Activated B cell treated with CpG ODN at 0.5 μM for 24 hours (primary cell): ENCODE measurements at regions not wholly inside any gene's neighbourhood (a gene's known extent, or its start where the extent isn't known, plus 50 kb on each side); places are given as distances from the start of the nearest gene placed in this dataset.

Experiments used
- ATAC-seq: fragments of 200-7000 bp; cut with Tn5 transposase; one replicate; pipeline ENCODE4 v1.10.0; 2021; ENCODE audit warnings: low read depth, mild to moderate bottlenecking, moderate library complexity
- CTCF ChIA-PET: fragments of 350-600 bp; sonication (Branson Sonifier 250); formaldehyde crosslinking; loops from one replicate; lab custom pipeline; 2021; ENCODE audit warnings: antibody characterized with exemption; lab: Charles Lee
- POLR2A ChIA-PET: fragments of 350-600 bp; sonication (Branson Sonifier 250); formaldehyde crosslinking; loops from one replicate; lab custom pipeline; 2021; ENCODE audit warnings: antibody characterized with exemption; lab: Charles Lee
- DNase-seq: peaks from one replicate; pipeline ENCODE4 v3.0.0; 2022
- H3K27ac Mint-ChIP-seq: one replicate; pipeline ENCODE4 v1.8.0; 2020; ENCODE audit warnings: mixed read lengths
- H3K27me3 Mint-ChIP-seq: one replicate; pipeline ENCODE4 v1.8.0; 2021; ENCODE audit warnings: mixed read lengths
- H3K36me3 Mint-ChIP-seq: one replicate; pipeline ENCODE4 v1.8.0; 2021; ENCODE audit warnings: low read depth, mixed read lengths
- H3K4me1 Mint-ChIP-seq: one replicate; pipeline ENCODE4 v1.8.0; 2021; ENCODE audit warnings: mixed read lengths
- H3K4me3 Mint-ChIP-seq: one replicate; pipeline ENCODE4 v1.8.0; 2020; ENCODE audit warnings: mild to moderate bottlenecking, mixed read lengths
- H3K9me3 Mint-ChIP-seq: one replicate; pipeline ENCODE4 v1.8.0; 2020; ENCODE audit warnings: mixed read lengths
- intact Hi-C: fragments of 100-400 bp; cut with micrococcal nuclease; formaldehyde crosslinking; loops from one replicate; pipeline ENCODE4 v1.15.1; 2024
- TF ChIP-seq, protein P1 (sequence below): fragments of 200-600 bp; IDR thresholded peaks from one replicate; pipeline ENCODE4 v1.8.0; 2022; ENCODE audit warnings: antibody characterized with exemption, mild to moderate bottlenecking

DNA sequence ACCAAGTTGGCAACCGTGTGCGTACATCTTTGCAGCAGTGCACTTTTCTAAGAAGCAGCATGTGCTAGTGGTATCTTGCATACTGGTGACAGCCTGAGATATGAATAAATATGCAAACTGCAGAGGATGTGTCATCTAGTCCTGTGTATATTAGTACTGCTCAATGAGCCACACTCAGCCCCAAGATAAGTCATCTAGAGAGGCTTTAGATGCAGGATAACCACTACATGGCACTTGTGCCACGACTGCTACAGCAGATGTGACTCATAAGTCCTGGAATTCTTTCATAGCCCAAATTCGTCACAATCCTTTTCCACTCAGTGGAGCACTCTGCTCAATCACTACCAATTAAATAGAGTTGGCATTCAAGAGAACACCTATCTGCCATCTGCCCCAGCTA, 171.5 kb downstream of the AXIN2 start:
- H3K4me3 Mint-ChIP-seq, result no peak overlapping the region
- POLR2A ChIA-PET, result no interaction called here
- no peaks in the 10 kb centered on the region for H3K4me1 Mint-ChIP-seq
- intact Hi-C loops, result no loop called here
- H3K9me3 Mint-ChIP-seq, result no peaks in the 10 kb centered on the region
- ATAC-seq, result no peak
- H3K36me3 Mint-ChIP-seq, result no peaks in the 10 kb centered on the region
- TF ChIP-seq, protein P1, sequence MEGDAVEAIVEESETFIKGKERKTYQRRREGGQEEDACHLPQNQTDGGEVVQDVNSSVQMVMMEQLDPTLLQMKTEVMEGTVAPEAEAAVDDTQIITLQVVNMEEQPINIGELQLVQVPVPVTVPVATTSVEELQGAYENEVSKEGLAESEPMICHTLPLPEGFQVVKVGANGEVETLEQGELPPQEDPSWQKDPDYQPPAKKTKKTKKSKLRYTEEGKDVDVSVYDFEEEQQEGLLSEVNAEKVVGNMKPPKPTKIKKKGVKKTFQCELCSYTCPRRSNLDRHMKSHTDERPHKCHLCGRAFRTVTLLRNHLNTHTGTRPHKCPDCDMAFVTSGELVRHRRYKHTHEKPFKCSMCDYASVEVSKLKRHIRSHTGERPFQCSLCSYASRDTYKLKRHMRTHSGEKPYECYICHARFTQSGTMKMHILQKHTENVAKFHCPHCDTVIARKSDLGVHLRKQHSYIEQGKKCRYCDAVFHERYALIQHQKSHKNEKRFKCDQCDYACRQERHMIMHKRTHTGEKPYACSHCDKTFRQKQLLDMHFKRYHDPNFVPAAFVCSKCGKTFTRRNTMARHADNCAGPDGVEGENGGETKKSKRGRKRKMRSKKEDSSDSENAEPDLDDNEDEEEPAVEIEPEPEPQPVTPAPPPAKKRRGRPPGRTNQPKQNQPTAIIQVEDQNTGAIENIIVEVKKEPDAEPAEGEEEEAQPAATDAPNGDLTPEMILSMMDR, result no peak
- H3K27me3 Mint-ChIP-seq, result peaks cover 4% of the 10 kb centered on the region
- CTCF ChIA-PET, result no interaction called here
- H3K27ac Mint-ChIP-seq, result no peak overlapping the region
- DNase-seq, result no peak

DNA sequence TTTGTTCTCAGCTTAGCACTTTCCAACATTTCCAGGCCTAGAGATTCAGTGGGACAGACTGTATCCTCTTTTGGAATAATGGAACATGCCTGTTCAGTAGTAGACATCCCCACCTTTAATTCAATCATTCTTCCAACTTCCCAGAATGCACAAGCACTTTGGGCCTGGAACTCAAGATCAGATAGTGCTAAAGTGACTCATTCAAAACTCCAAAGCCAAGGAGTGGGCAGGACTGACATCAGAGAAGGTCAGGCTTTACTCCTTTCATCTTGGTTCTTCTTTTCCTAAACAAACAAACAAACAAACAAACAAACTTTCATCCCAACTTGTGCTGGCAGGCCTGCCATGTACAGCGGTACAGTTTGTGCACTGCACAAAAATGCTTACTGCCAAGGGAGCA, 172.0 kb downstream of the AXIN2 start:
- Mint-ChIP-seq H3K4me1 (no peaks in the 10 kb centered on the region), H3K4me3 (no peak overlapping the region), H3K9me3 (no peaks in the 10 kb centered on the region), H3K27ac (no peak overlapping the region), H3K27me3 (peaks cover 4% of the 10 kb centered on the region), H3K36me3 (no peaks in the 10 kb centered on the region)
- intact Hi-C loops, result no loop called here
- no peak for ATAC-seq
- TF ChIP-seq, protein P1, result no peak
- ChIA-PET POLR2A (no interaction called here), CTCF (no interaction called here)
- no peak for DNase-seq

DNA sequence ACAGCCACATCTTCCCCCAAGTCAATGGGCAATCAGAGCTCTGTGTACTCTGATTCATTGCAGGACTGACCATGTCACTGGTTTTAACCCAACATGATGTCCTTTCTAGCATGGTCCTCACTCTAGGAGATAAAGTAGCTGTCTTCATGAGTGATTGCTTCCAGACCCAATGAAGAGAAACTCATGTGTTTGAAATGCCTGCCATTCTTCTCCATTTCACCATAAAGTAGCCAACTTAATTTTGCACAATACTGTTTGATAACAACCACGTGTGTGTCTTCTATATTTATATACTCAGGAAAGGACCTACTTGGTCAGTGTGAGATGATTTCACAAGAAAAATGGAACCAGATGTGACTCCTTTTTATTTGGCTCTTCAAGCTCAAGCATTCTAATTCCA, 172.5 kb downstream of the AXIN2 start:
- Mint-ChIP-seq H3K27ac (no peak overlapping the region), H3K4me1 (no peaks in the 10 kb centered on the region), H3K36me3 (no peaks in the 10 kb centered on the region), H3K27me3 (peaks cover 4% of the 10 kb centered on the region), H3K9me3 (no peaks in the 10 kb centered on the region), H3K4me3 (no peak overlapping the region)
- CTCF ChIA-PET, result no interaction called here
- intact Hi-C loops, result no loop called here
- TF ChIP-seq, protein P1, result no peak
- ATAC-seq (no peak), DNase-seq (no peak)
- POLR2A ChIA-PET, result no interaction called here

DNA sequence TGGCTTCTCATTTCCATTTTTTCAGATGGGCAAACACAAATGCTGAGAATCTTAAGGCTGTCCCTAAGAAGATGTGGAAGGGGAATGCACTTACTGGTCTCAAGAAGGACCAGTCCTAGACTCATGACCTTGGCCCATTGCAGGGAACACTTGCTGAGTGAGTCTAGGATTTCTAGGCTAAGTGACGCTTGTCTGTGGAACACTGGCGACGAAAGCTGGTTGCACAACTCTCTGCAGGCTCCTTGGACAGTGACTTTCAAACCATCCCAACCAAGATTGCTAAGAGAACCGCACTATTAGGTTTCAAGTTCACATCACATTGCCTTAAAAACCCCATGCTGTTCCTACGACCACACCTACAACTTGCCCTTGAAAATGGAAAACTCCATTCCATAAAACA, 174.1 kb downstream of the AXIN2 start:
- H3K27ac Mint-ChIP-seq, result no peak overlapping the region
- ATAC-seq (no peak), DNase-seq (no peak)
- H3K4me3 Mint-ChIP-seq, result no peak overlapping the region
- ChIA-PET POLR2A (no interaction called here), CTCF (no interaction called here)
- intact Hi-C loops, result no loop called here
- H3K36me3 Mint-ChIP-seq, result no peaks in the 10 kb centered on the region
- no peaks in the 10 kb centered on the region for H3K4me1 Mint-ChIP-seq
- no peaks in the 10 kb centered on the region for H3K9me3 Mint-ChIP-seq
- TF ChIP-seq, protein P1, result no peak
- H3K27me3 Mint-ChIP-seq, result peaks cover 4% of the 10 kb centered on the region

DNA sequence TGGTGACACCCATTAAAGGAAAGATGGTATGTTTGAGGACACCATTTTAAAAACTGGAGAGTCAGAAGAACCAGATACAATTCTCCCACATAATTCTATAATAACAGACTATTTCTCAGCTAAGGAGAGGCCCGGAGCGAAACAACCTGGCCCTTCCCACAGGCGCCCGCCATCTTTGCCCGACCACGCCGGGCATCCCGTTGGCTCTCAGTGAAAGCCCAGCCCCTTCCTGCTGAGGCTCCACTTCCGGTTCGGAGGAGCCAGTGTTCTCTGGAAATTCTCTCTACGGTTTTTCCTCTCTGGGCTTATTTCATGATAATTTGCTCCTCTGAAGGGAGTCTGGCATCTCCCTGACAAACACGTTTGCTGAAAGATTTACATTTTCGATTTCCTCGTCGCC, 175.7 kb downstream of the AXIN2 start:
- intact Hi-C loops, result no loop called here

More for the DNA sequence above, 175.7 kb downstream of the AXIN2 start:
- CTCF ChIA-PET, result no interaction called here
- no peak overlapping the region for H3K27ac Mint-ChIP-seq
- no peak overlapping the region for H3K4me3 Mint-ChIP-seq
- TF ChIP-seq, protein P1, result no peak
- H3K36me3 Mint-ChIP-seq, result no peaks in the 10 kb centered on the region
- H3K9me3 Mint-ChIP-seq, result no peaks in the 10 kb centered on the region
- ATAC-seq (no peak), DNase-seq (no peak)
- H3K4me1 Mint-ChIP-seq, result no peaks in the 10 kb centered on the region
- POLR2A ChIA-PET, result no interaction called here
- H3K27me3 Mint-ChIP-seq, result peaks cover 4% of the 10 kb centered on the region
